GM10266 (cell line): ENCODE measurements at regions not wholly inside any gene's neighbourhood (a gene's known extent, or its start where the extent isn't known, plus 50 kb on each side); places are given as distances from the start of the nearest gene placed in this dataset.

Experiments
- DNase-seq: peaks from one replicate; pipeline ENCODE4 v3.0.0; 2012; ENCODE audit errors: extremely low spot score
- TF ChIP-seq, protein P1 (sequence below): IDR thresholded peaks from 2 replicates; pipeline ENCODE4 v1.5.1; 2012; ENCODE audit warnings: mild to moderate bottlenecking, low read depth; ENCODE audit not compliant: control insufficient read depth, insufficient read depth; ENCODE audit errors: missing control alignments

DNA sequence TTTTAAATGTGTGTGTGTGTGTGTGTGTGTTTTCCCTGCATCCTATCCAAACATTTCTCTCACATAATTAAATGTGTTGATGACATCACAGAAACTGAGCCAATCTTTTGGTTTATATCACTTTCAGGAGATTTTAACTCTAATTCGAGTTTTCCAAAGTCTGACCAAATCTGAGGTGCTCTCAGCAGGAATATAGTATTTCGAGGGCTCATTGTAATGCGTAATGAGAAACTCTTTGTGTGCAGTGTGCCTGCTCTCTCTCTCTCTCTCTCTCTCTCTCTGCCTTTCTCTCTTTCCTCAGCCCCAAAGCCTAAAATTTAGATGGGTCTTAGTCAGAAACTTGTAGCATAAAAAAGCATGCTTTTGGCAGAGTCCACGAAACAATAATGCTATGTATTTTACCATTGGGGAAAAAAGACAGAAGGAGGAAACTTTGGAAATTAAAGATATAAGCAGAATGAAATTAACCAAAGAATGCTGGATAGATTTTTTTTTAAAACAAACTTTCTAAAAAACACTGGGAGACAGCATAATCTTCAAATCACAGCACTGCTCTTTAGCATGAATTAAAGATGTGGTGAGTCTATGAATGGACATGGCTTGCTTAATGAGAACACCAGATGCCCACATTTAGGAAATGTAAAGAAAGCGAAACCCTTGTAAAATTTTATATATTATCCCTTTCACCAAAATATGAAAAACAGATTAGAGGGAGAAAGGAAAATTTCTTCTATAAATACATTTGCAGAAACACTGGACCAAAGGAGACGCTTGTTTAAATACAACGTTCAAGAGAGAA lies 206.8 kb upstream of the HABP2 start:
- no peak for DNase-seq
- TF ChIP-seq, protein P1, sequence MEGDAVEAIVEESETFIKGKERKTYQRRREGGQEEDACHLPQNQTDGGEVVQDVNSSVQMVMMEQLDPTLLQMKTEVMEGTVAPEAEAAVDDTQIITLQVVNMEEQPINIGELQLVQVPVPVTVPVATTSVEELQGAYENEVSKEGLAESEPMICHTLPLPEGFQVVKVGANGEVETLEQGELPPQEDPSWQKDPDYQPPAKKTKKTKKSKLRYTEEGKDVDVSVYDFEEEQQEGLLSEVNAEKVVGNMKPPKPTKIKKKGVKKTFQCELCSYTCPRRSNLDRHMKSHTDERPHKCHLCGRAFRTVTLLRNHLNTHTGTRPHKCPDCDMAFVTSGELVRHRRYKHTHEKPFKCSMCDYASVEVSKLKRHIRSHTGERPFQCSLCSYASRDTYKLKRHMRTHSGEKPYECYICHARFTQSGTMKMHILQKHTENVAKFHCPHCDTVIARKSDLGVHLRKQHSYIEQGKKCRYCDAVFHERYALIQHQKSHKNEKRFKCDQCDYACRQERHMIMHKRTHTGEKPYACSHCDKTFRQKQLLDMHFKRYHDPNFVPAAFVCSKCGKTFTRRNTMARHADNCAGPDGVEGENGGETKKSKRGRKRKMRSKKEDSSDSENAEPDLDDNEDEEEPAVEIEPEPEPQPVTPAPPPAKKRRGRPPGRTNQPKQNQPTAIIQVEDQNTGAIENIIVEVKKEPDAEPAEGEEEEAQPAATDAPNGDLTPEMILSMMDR = no peak

DNA sequence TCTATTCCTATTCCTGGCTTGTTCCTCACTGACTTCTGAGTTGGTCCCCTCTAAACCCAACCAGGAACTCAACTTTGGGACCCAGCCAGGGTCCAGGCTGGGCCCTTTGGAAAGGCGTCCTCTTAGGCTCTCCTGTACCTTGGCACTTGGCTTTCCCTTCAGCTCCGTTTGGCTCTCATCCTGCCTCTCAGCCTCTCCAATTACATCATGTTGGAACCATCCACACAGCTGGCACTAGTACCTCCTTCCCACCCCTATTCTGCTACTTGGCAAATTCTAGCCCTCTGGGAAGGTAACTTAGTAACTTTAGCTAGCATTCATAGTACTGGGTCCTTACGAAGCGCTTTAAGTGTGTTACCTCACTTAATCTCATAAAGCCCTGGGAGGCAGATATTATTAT lies 205.3 kb upstream of the HABP2 start:
- TF ChIP-seq, protein P1 = no peak
- no peak for DNase-seq

DNA sequence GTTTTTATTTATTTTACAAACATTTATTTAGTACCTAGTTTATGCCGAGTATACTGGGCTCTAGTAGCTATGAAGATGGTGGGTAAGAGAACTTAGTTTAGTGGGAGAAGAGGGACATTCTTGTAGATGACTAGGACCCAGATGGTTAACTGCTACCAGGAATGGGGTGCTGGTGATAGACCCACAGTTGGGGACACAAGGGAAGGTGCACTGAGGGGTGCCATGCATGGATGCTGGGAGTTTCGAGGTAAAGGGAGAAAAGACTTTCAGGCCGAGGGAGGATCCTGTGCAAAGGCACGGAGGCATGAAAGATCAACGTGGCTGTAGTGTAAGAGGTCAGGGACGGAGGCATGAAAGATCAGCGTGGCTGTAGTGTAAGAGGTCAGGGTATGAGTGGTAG lies 204.2 kb upstream of the HABP2 start:
- no peak for DNase-seq
- TF ChIP-seq, protein P1 = no peak

DNA sequence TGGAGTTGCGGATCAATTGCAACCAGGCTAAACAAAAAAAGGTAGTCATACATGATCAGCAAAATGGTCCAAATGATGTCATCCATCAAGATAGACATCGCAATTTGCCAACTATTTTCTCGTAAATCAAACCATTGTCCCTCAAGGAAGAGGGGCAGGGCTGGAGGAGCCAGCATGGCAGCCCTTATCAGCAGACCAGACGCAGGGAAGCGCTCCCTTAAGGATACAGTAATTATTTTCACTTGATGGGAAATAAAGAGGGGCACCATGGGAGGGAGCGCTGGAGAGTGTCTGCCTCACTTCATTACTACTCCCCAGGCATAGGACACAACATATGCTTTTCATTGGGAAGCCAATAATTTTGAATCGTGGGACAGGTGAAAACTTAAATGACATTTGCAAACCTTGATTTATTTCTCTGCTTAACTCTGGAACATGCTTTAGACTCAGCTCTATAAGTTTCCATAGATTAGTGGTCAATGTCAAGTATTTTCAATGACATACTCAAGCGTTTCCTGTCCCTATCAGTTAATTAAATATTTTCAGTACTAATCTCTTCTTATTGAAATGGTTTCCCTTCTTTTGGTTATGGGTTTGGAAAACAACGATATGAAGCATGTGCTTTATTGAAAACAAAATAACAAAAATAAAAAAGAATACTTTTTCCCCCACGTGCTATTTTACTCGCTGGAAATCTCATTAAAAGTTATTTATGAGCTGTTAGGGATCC lies 202.4 kb upstream of the HABP2 start:
- no peak for DNase-seq
- TF ChIP-seq, protein P1 = no peak

DNA sequence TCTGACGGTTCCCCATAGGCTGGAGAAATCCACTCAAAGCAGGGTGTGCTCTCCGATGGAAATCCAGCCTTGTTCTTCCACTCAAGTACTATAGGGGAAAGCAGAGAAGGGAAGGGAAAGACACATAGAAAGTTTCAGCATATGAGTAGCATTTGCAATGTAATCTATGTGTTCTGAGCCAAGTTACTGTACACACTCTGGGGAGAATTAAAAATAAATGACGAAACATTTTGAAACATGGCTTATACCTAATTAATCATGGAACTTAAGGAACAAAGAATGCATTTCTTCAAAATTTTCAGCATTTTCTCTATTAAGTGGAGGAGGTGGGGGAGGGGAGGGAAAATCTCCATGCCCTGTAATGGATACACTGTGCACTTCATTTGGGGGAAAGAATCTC lies 198.1 kb upstream of the HABP2 start:
- TF ChIP-seq, protein P1 = no peak
- no peak for DNase-seq

DNA sequence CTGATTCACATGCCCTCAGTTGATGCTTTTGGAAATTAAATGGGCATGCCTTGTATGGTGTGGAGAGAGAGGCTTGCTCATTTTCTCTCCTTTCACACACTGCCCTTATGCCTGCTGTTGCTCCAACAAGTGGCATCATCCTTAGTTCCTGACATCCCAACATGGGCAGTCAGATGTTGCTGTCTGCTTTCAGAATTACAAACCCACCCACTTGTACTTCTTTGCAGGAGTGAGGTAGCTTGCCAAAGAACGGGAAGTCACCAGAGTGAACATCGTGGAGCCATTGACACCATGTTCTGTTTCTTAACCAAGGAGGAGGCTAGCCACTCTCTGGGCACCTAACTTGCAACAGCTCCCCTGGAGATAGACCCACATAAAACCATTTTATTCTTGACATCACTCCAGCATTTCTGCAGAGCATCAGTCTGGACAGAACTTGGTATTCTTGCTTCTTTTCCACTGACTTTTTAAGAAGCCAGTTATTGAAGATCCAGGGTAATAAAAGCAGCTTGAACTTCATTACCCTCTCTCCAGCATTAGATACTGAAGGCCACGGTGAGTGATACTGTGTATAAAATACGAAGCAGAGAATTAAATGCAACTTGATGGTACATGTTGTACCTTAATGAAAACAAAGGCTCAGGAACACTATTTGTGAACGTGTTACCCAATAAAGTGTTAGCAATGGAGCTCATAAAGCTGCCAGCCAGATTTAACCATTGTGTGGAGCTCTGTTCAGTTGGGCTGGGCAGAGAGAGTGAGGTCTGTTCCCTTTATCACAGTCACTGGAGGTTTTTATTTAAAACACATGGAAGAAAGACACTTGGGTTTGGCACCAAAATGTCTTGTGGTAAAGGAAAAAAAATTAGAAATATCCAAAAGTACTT lies 195.8 kb upstream of the HABP2 start:
- TF ChIP-seq, protein P1 = no peak
- DNase-seq = no peak
